ENCODE measurements at regions not wholly inside any gene's neighbourhood (a gene's known extent, or its start where the extent isn't known, plus 50 kb on each side); places are given as distances from the start of the nearest gene placed in this dataset.
A peak's percentile ranks its signal among the peaks of the same experiment; 100 is the strongest.
"Not testable (repeated sequence)": the region's sequence is repeated elsewhere in the genome, so short reads cannot be mapped to it uniquely, and the experiment has no call there.

DNA sequence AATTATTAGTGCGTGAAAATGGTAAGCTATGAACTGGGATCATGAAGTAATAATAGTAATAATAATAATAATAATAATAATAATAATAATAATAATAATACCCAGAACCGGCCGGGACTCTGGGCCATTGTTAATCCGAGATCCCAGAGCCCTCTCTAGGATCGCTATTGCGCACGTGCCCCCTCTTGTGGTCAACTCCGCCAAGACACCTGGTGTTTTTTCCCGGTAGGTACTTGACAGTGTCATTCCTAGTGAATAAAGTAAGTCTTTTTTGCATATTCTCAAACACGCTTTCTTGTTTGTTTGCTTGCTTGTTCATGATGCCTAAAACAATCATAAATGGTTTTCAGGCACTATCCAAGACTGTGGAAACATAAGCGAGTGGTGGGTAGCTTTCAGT lies 513.7 kb downstream of the RPIA start:
- intact Hi-C loops (cut with DNase I); H3K4me1 ChIP-seq; ATAC-seq; H3K9me3 ChIP-seq; H3K27me3 ChIP-seq; H3K36me3 ChIP-seq (replicated peaks in 1 of 2; ENCODE audit: insufficient read depth in 1 of 2, low read depth in 2 of 2); H3K4me3 ChIP-seq; H3K27ac ChIP-seq: not testable (repeated sequence)
- peak; percentile 30 to 69 (median 44) for DNase-seq
- peak; percentile 17 to 35 (median 22) for TF ChIP-seq CTCF (IDR thresholded peaks at IDR 0.05)
- WGBS, 2 donors, result 22 to 23% methylated on average over 11 of the region's 11 CpGs

DNA sequence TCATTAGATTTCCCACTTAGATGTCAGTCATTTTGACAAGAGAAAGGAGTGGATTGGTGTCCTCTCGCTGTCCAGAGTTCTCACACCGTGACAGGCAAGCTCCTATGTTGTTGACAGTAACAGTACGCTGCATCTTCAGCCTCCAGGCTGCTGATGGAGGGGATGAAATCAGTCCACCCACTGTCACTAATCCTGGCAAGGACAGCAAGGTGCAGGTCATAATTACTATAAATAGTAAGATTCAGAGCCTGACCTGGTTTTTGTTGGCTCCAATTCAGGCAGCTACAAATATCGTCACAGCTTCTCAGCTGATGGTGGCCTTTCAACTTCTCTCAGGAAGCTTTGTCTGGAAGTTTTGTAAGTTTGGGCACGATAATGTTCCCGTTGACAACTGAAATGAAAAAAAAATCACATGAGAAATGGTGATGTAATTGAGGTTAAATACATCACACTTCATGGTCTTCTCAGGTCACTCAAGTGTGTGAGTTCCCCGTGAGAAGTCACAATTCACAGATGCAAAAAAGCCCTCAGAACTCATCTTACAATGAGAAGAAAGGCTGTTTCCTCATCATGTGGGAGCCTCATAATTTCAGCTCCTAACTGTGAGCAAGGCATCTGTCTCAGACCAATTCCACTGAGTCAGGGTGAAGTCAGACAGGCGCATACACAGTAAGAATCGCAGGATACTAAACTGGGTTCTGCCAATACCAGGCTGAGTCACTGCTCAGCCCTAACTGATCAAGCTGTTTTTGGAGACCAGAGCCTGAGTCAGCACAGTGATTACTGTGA lies 516.9 kb downstream of the RPIA start:
- H3K4me1 ChIP-seq; H3K4me3 ChIP-seq; H3K9me3 ChIP-seq; H3K27ac ChIP-seq; ATAC-seq; intact Hi-C loops (cut with DNase I); H3K27me3 ChIP-seq; H3K36me3 ChIP-seq (replicated peaks in 1 of 2; ENCODE audit: insufficient read depth in 1 of 2, low read depth in 2 of 2): not testable (repeated sequence)
- DNase-seq, result peak in 1 of 4 donors; percentile 6
- WGBS, 2 donors, result 46 to 60% methylated on average over 6 to 9 of the region's 9 CpGs

DNA sequence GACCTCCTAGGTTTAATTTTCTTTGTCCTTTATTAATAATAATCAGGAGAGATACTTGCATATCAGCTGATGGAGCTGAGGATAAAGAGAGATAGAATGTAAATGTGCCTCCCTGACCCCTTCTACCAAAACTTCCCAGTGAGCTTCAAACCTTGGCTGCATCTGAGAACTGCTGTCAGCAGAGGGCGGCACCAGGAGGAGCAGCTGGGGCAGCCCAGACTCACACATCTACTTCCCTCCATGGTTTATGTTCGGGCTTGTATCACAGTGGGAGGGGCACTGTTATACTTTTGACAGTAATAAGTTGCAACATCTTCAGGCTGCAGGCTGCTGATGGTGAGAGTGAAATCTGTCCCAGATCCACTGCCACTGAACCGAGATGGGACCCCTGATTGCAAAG lies 521.7 kb downstream of the RPIA start:
- H3K9me3 ChIP-seq; ATAC-seq; H3K4me1 ChIP-seq; H3K36me3 ChIP-seq (replicated peaks in 1 of 2; ENCODE audit: insufficient read depth in 1 of 2, low read depth in 2 of 2); intact Hi-C loops (cut with DNase I); H3K4me3 ChIP-seq; H3K27ac ChIP-seq; H3K27me3 ChIP-seq: not testable (repeated sequence)
- DNase-seq, result peak in 1 of 4 donors; percentile 10
- WGBS, 2 donors, result 0 to 3% methylated on average over 1 to 2 of the region's 3 CpGs

GRCh38 chr2:89213811-89214210 lies 522.3 kb downstream of the RPIA start:
- H3K4me3 ChIP-seq; intact Hi-C loops (cut with DNase I); ATAC-seq; H3K9me3 ChIP-seq; H3K27ac ChIP-seq; H3K4me1 ChIP-seq; DNase-seq; H3K36me3 ChIP-seq (replicated peaks in 1 of 2; ENCODE audit: insufficient read depth in 1 of 2, low read depth in 2 of 2); H3K27me3 ChIP-seq: not testable (repeated sequence)
- 0% methylated on average over 1 of the region's 1 CpG; no CpG with 5 or more reads in 1 of the 2 donors for WGBS, 2 donors

GRCh38 chr2:89221474-89221873 lies 530.0 kb downstream of the RPIA start:
- H3K9me3 ChIP-seq; H3K36me3 ChIP-seq (replicated peaks in 1 of 2; ENCODE audit: insufficient read depth in 1 of 2, low read depth in 2 of 2); ATAC-seq; intact Hi-C loops (cut with DNase I); H3K27me3 ChIP-seq; H3K4me1 ChIP-seq; H3K4me3 ChIP-seq; H3K27ac ChIP-seq; DNase-seq: not testable (repeated sequence)
- WGBS, 2 donors, result no CpG with 5 or more reads among the region's 2 CpGs

- H3K36me3 ChIP-seq (replicated peaks in 1 of 2; ENCODE audit: insufficient read depth in 1 of 2, low read depth in 2 of 2); intact Hi-C loops (cut with DNase I); DNase-seq; H3K4me1 ChIP-seq; H3K4me3 ChIP-seq; H3K27ac ChIP-seq; ATAC-seq; H3K9me3 ChIP-seq; H3K27me3 ChIP-seq: not testable (repeated sequence)
- WGBS, 2 donors, result 50 to 53% methylated on average over 2 of the region's 2 CpGs
These were observed 530.7 kb downstream of the RPIA start for GRCh38 chr2:89222063-89222732.

GRCh38 chr2:89224803-89225202 lies 533.3 kb downstream of the RPIA start:
- intact Hi-C loops (cut with DNase I); H3K27me3 ChIP-seq; ATAC-seq; DNase-seq; H3K9me3 ChIP-seq; H3K4me3 ChIP-seq; H3K27ac ChIP-seq; H3K4me1 ChIP-seq; H3K36me3 ChIP-seq (replicated peaks in 1 of 2; ENCODE audit: insufficient read depth in 1 of 2, low read depth in 2 of 2): not testable (repeated sequence)
- 51 to 58% methylated on average over 2 of the region's 2 CpGs for WGBS, 2 donors

DNA sequence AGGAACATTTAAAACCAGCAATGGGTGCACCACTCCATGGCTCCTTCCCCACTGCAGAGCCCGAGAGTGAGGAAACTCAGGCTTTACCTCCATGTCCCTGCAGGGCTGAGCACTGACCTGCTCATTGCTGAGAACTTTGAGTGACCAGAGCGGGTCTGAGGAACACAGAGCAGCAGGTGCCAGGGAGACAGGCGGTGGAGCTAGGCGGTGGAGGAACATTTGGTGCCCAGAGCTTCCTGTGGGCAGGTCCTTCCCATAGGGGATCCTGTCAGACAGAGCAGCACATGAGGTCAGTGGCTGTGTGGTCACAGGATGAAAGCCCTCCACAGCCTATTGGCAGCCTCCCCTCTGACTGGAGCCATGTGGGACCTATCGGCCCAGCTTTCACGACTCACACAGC lies 538.5 kb downstream of the RPIA start:
- H3K36me3 ChIP-seq (replicated peaks in 1 of 2; ENCODE audit: insufficient read depth in 1 of 2, low read depth in 2 of 2); H3K27me3 ChIP-seq; ATAC-seq; H3K27ac ChIP-seq; H3K9me3 ChIP-seq; H3K4me1 ChIP-seq; DNase-seq; H3K4me3 ChIP-seq; intact Hi-C loops (cut with DNase I): not testable (repeated sequence)
- 84% methylated on average over 4 of the region's 6 CpGs; no CpG with 5 or more reads in 1 of the 2 donors for WGBS, 2 donors

GRCh38 chr2:89231241-89231640 lies 539.8 kb downstream of the RPIA start:
- H3K36me3 ChIP-seq (replicated peaks in 1 of 2; ENCODE audit: insufficient read depth in 1 of 2, low read depth in 2 of 2); H3K27me3 ChIP-seq; H3K4me1 ChIP-seq; H3K27ac ChIP-seq; H3K4me3 ChIP-seq; ATAC-seq; DNase-seq; H3K9me3 ChIP-seq; intact Hi-C loops (cut with DNase I): not testable (repeated sequence)
- 0% methylated on average over 1 of the region's 2 CpGs for WGBS, 2 donors

GRCh38 chr2:89233931-89234330 lies 542.5 kb downstream of the RPIA start:
- H3K4me1 ChIP-seq; H3K27ac ChIP-seq; H3K36me3 ChIP-seq (replicated peaks in 1 of 2; ENCODE audit: insufficient read depth in 1 of 2, low read depth in 2 of 2); ATAC-seq; H3K9me3 ChIP-seq; DNase-seq; intact Hi-C loops (cut with DNase I); H3K27me3 ChIP-seq; H3K4me3 ChIP-seq: not testable (repeated sequence)
- 52 to 69% methylated on average over 3 of the region's 4 CpGs for WGBS, 2 donors
